SW480 (cell line): ENCODE measurements at regions not wholly inside any gene's neighbourhood (a gene's known extent, or its start where the extent isn't known, plus 50 kb on each side); places are given as distances from the start of the nearest gene placed in this dataset.

ENCODE experiments used
- DNase-seq: peaks from one replicate; pipeline ENCODE4 v3.0.0-alpha.2; 2016; ENCODE audit warnings: low spot score

DNA sequence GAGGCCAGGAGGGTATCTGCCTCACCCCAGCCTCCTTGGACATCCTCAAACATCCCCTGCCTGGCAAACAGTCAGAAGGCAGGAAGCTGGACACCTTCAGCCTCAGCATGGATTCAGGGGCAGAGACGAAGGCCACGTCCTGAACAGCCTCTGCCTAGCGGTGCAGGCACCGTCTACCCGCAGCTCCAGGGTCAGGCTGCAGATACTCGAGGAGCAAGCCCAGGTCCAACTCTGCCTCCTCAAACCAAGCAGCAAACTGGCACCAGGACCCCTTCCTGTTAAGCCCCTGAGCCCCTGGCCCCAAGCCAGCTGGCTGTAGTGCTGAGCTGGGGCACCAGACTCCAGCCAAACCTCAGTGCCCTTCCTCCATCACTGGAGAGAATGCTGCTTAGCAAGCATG, 494.7 kb downstream of the NPHP4 start:
- DNase-seq = no peak

DNA sequence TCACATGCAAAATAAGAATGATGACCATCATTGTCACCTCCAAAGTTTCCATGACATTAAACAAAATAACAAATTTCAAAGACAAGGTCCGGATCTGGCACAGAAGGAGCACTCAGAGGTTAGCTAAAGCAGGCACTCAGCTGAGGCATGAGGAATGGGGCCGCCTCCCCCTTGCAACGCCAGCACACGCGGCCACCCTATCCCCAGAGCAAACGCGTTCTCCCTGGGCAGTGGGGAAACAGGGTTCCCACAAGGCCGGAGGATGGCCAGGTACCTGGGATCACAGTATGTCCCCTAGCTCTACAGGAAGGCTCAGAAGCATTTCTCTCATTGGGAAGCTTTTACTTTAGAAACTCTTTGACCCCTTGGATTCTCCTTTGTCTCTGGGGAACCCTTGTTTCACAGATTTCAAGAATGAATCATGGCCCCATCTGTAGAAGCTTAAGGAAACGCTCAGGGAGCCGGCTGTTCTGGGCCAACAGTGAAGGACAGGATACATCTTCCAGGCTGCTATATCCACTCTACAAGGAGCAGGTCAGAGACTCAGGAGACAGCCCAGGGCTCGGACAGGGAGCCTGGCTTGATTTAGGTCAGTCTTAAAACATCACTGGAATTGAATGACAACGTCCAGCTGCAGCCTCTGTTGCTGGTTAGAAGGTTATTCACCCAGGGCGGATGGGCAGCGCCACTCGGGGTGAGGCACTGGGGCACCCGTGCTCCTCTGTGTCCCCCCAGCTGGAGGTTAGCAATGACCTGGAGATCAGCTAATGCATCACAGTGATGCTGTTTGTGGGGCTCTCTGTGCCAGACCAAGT, 496.4 kb downstream of the NPHP4 start:
- no peak for DNase-seq

DNA sequence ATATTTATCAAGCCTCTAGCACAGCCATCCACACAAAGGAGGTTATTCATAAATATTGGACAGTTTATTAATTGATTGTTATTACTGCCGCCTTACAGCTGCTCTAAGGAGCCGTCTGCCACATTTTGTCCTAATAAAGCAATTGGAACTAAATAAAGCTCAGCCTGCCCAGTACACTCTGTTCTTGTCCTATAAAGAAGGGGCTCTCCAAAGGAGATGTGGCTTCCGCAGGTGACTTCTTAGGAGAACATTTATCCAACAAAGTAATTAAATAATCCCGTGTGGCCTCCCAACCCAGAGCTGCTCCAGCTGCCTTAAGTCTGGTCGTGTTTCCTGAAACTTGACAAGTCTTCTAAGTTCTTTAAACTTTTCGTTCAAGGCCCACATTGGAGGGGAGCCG, 497.7 kb downstream of the NPHP4 start:
- DNase-seq = no peak

DNA sequence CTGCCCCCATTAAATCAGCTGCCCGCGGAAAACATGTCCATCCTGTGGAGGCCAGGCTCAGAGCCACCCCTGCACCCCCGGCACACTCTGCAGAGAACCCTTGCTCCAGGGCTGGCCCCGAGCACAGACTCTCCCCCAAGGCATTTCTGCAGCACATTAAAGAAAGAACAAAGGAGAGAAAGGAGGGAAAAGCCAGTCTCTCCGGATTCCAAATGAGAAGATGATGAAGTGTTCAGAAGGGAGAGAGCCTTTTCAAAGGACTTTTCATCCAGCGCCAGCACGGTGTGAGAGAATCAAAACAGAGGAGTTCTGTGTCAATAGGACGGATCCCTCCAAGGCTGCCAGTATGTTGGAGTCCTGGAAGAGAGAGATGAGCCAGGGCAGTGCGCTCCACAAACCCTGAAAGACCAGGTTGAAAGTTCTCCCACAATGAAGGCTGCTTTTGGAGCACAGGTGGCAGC, 498.3 kb downstream of the NPHP4 start:
- no peak for DNase-seq

DNA sequence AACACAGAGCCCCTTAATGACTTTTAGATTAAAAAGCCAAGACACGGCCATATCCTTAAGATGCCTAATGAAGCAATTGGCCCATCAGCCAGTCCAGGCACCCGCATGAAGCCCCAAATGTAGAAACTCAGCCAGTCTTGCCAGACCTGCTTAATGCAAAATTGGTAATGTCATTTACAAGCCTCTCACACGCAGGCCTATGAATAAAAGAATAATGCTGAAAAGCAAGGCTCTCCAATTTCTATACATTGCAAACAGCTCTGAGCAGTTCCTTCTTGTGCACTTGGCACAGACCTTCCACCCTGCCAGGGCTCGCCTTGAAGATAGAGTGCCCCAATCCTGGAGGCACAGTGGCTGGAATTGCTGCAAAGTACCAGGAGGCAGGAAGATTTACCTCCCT, 498.9 kb downstream of the NPHP4 start:
- DNase-seq = no peak

DNA sequence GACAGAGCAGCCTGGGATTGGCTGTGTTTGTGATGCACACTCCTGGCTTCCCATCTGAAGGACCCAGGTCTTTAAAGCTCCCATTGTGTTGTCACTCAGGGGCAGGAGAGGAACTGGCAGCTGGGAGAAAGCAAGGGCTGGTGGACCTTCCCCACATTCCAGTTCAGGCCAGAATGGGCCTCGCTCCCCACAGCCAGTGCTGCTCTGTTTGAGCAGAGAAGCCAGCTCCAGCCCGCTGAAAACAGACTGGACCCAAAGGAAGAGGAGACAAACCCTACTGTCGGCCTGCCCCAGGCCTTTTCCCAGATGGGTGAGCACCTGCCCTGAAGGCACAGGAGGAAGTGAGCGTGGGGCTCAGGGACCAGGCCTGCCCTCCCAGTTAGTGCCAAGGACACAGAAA, 499.4 kb downstream of the NPHP4 start:
- DNase-seq = no peak

DNA sequence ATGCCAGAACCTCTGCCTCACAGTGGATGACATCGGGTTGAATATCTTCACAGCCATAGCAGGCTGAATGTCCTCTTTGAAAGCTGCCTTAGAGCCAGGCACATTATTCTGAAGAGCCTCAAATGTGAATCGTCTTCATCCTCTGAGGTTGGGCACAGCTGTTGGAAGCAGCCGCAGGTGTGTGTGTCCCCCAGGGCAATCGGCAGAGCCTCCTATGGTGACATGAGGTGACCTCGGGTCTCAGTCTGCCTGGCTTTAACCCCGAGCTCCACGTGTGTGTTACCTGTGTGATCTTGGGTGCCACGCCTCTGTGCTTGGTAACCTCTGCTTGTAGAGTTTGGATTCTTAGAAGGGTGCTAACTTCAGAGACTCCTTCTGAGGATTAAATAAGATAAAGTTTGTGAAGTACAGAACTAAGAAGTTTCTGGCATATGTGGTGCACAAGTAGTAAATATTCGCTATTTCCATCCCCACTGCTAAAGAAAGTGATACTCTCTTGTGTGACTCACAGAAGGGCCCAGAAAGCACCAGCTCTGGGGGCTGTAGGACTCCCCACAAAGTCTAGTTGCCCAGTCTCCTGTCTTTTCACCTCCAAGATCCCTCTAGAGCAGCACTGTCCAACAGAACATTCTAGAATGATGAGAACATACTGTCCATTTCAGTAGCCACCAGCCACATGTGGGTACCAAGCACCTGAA, 500.9 kb downstream of the NPHP4 start:
- no peak for DNase-seq

DNA sequence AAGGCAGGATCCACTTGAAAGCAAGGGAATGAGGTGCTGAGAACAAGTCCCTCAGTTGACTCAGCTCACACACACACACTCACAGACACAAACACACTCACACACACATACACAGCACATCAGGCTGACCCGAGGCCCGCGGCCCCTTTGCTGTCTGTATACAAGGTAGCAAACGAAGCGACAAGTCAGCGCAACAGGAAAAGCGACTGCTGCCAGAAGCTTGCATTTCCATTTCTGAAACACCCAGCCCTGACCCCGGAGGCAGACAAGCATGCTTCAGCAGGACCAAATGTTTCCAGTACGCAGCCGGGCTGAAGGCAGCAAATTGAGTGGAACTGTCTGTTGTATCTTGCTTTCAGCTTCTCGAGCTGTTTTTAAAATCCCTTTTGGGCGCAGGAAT, 501.6 kb downstream of the NPHP4 start:
- DNase-seq = no peak

DNA sequence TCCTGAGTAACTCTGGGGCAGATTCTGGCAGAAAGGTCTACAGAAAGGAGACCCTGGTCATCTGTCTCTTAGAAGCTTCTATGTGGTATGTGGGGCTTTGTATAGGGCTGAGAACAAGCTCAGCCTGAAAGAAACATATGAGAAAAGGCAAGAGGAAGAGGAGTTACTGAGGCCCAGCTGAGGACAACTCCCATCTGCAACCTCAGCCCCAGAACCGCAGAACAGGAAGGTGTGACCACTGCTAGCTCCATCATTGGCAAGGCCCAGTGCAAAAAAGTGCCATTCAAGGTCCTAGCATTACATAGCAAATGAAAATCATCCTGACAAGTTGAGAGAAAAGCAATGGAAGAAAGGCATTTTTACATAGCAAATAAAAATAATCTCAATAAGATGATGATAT, 503.8 kb downstream of the NPHP4 start:
- DNase-seq = no peak

DNA sequence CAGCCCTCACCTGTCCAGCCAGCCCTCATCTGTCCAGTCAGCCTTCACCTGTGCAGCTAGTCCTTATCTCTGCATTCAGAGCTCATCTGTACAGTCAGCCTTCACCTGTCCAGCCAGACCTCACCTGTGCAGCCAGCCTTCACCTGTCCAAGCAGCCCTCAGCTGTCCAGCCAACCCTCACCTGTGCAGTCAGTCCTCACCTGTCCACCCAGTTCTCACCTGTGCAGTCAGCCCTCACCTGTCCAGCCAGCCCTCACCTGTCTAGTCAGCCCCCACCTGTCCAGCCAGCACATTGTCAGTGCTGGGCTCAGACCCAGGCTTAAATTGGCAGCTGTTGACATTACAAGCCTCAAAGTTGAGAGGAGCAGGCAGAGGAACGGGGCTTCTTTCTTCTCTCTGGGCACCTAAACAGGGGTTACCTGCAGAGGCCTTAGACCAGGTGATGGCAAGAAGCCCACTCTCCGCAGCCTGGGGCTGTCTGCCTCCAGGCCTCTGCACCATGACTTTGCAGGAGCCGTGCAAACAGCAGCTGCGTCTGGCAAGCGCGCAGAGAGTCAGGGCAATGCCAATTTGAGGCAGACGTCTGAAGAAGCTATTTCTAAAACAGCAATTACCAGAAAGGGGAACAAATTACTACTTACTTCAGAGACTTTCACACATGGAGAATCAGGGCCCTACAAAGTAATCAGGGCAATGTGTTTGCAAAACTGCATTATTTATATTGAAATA, 506.1 kb downstream of the NPHP4 start:
- DNase-seq = no peak

DNA sequence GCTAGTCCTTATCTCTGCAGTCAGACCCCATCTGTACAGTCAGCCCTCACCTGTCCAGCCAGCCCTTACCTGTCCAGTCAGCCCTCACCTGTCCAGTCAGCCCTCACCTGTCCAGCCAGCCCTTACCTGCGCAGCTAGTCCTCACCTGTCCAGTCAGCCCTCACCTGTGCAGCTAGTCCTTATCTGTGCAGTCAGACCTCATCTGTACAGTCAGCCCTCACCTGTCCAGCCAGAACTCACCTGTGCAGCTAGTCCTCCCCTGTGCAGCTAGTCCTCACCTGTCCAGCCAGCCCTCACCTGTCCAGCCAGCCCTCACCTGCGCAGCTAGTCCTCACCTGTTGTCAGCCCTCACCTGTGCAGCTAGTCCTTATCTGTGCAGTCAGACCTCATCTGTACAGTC, 506.8 kb downstream of the NPHP4 start:
- DNase-seq = no peak

DNA sequence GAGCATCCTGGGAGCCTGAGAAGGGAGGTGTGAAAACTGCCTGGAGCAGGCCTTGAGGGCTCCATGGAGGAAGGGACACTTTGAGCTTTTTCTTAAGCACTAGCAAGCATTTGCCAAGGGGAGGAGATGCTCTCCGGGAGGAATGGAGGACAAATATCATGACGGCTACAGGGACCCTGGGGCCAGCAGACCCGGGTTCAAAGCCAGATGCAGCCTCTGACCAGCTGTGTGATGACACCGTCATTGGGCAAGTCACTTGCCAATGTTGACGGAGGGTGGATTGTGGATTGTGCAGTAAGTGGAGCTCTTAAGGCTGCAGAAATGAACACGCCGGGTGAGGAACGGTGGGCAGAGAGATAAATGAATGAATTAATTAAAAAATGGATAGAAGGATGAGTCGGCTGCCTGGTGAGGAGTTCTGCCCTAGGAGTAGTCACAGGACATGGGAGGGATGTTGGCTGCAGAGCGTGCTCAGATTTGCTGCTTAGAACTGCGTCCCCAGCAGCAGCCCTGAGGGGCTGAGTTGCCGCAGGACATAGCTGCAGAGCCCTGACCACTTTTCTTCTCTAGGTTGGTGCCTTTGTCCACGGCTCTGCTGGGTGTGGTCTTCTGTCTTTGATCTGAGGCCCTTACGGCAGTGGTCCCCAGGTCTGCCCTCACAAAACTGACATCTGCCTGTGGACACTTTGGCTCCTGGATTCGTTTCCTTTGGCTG, 507.6 kb downstream of the NPHP4 start:
- no peak for DNase-seq

DNA sequence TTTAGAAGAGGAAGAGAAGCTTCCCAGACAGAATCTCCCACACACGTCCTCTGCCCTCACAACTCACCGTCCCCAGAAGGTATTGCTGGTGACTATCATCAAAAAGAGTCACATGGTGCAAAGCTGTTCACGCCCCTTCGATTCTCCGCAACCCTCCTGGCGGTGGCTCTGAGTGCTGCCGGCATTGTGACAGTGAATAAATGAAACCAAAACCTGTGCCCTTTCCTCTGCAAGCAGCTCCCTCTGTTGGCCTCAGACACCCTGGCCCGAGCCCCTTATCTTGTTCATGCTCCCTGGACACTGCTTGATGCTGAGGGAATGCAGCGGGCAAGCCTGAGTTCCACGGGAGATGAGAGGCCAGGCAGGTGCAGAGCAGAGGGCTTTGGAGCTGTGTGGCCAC, 510.3 kb downstream of the NPHP4 start:
- DNase-seq = peak; percentile 48

DNA sequence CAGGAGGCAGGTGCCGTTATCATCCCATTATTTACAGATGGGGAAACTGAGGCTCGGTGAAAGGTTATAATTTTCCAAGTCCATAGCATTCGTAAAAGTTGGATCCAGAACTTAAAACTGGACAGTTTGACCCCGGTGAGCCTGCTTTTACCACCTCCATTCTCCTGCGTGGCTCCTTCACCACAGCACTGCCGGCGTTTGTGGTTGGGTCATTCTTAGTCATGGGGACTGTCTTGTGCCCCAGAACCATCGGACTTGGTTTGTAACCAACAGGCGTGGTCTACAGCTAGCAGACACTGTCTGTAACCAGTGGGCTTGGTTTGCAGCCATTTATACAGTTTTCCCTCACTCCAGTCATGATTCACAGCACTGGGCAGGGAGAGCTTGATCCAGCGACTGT, 511.3 kb downstream of the NPHP4 start:
- DNase-seq = no peak

DNA sequence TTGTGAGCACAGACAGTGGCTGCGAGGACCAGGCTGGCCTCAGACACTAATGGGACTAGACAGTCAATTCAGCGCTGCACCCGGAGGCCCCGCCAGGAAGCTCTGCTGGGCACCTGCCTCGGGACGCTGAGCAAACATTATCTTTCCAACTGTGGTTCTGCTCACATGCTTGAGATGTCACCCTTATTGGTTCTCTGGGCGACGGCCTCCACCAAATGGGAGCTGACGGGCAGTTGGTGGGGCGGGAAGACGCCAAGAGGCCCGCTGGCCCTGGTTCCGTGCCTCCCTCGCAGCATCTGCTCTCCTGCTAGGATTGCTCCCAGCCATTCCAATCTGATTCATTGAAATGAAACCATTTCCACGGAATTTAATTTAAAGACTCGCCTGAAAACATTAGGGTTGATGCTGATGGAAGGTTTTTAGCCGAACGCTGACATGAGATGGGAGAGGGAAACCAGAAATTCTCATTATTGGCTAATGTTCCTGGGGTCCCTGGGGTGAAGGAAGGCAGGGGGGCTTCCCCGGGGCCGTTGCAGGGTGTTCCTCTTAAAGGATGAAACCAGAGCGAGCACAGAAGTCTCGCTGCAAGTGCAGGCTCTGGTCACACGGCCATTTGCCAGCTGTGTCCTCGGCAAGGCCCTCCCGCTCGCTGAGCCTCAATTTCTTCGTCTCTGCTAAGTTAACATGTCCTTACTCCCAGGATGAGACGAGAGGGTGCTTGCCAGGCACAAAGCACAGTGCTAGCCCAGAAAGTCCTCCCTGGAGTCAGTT, 512.2 kb downstream of the NPHP4 start:
- no peak for DNase-seq

DNA sequence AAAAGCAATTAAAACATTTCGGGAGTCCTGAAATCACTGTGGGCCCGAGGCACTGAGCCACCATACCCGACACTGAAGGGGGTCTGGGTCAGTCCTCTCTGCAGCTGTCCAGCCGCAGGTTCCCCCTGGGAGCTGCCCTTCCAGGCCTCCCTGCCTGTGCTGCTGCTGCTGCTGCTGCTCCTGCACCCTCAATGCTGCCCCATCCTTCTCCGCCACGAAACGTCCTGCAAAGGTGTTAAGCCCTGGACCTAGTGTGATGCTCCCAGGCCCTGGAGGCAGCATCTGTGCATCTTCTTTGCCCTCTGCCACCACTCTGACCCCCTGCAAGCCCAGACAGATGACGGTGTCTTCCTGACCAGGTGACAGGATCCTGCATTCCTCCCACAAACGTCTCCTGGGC, 513.3 kb downstream of the NPHP4 start:
- no peak for DNase-seq

DNA sequence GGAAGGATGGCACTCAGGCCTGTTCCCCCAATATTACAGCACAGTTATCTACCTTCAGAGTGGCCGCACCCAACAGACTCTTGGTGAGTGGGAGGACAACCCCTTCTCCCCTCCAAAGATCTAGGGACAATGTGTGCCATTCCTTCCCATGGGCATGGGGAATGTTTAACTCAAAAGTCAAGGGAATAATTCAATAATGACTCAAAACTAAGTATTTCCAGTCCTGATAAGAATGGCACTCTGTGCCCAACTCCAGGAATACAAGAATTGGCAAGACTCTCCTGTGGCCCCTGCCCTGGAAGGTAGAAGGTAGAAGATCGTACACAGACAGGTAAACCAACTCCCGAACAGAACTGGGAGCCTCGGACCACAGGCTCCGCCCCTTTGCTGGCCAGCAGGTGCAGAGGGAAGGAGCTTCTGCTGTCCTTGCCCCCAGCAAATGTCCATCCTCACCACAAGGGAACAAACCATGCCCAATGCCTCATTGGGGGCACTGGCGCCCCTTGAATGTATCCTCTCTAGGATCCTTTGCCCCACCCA, 514.0 kb downstream of the NPHP4 start:
- DNase-seq = no peak

DNA sequence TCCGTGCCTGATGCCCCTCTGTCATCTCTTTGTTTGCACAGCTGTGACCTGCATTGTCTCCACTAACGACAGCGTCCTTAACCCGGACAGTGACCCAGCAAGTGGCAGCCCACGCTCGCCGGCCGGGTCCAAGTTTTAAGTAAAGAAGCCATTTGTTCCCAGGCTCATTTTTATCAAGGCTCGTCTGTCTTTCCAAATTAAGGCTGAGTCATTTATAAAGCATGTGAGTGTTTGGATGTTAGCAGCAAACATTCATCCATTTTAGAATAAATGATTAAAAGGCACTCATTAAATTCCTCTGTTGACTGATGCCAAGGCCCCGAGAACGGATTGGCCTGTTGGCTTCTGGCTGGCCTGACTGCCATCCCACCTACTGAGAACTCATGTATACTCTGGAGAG, 514.5 kb downstream of the NPHP4 start:
- DNase-seq = no peak

DNA sequence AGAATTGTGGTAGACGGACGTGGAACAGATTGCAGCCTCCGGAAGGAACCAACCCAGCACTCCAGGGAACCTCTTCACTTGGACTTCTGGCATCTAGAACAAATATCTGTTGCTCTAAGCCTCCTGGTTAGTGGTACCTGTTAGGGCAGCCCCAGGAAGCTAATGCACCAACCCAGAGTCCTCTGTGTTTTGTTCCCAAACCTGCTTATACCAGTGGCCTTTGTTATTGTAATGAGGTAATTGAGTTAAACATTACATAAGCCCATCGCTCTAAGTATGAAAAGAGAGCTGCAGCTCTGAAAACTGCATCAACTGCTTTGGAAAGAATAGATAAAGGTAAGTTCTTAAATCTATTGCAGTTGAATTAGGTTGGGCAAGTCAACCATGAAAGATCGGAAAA, 516.7 kb downstream of the NPHP4 start:
- no peak for DNase-seq

DNA sequence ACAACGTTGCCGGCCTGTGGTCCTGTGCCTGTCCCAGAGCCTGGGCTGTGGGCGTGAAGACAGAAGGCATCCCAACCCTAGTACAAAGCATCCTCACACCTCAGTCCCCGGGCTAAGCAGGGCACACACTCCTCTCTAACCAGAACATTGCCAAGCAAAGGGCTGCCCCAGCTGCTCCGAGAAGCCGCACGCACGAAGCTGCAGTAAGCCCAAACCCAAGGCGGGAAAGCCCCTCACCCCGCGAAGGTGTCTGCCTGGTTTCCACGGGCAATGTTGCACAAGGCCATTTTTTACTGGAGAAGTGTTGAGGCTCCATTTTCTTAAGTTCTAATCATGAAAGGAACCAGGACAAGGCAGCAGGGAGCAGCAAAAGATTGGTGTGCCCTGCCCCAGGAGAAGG, 519.0 kb downstream of the NPHP4 start:
- DNase-seq = no peak

DNA sequence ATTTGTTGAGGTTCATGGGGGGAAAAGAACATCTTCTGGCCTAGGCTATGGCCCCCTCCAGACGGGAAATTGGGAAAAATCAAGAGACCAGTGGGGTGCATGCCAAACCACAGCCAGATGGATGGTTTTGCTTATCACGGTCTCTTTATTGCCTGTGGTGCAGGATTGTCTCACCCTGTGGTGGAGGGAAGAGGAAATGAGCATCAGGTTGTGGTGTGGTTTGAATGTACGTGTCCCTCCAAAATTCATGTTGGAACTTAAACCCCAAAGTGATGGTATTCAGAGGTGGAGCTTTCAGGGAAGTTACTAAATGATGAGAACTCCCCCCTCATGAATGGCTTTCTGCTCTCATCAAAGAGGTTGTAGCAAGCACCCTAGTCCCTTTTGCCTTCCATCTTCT, 525.7 kb downstream of the NPHP4 start:
- DNase-seq = no peak
